Suprapubic skin (tissue), 3 donors: ENCODE measurements at regions not wholly inside any gene's neighbourhood (a gene's known extent, or its start where the extent isn't known, plus 50 kb on each side); places are given as distances from the start of the nearest gene placed in this dataset.

Experiments used
- EP300 ChIP-seq: sonication (generic); formaldehyde crosslinking; IDR thresholded peaks from one replicate; pipeline ENCODE4 v1.6.1; 2017; ENCODE audit warnings: antibody characterized with exemption
- TF ChIP-seq, protein P1 (sequence below), 2 donors: fragments of 200-600 bp in 1 of 2; fragments of 450-650 bp in 1 of 2; sonication (generic) in 1 of 2; IDR thresholded peaks; one replicate each; pipeline ENCODE4 v1.5.1; 2016 to 2019; ENCODE audit warnings: antibody characterized with exemption in 2 of 2, mild to moderate bottlenecking in 1 of 2, moderate library complexity in 1 of 2

- TF ChIP-seq, protein P1, sequence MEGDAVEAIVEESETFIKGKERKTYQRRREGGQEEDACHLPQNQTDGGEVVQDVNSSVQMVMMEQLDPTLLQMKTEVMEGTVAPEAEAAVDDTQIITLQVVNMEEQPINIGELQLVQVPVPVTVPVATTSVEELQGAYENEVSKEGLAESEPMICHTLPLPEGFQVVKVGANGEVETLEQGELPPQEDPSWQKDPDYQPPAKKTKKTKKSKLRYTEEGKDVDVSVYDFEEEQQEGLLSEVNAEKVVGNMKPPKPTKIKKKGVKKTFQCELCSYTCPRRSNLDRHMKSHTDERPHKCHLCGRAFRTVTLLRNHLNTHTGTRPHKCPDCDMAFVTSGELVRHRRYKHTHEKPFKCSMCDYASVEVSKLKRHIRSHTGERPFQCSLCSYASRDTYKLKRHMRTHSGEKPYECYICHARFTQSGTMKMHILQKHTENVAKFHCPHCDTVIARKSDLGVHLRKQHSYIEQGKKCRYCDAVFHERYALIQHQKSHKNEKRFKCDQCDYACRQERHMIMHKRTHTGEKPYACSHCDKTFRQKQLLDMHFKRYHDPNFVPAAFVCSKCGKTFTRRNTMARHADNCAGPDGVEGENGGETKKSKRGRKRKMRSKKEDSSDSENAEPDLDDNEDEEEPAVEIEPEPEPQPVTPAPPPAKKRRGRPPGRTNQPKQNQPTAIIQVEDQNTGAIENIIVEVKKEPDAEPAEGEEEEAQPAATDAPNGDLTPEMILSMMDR (IDR thresholded peaks at IDR 0.05) = no peak
- TF ChIP-seq EP300 = no peak
Observed at GRCh38 chr16:79871906-79872305, 271.4 kb upstream of the MAF start.
